ENCODE measurements at regions not wholly inside any gene's neighbourhood (a gene's known extent, or its start where the extent isn't known, plus 50 kb on each side); places are given as distances from the start of the nearest gene placed in this dataset.

DNA sequence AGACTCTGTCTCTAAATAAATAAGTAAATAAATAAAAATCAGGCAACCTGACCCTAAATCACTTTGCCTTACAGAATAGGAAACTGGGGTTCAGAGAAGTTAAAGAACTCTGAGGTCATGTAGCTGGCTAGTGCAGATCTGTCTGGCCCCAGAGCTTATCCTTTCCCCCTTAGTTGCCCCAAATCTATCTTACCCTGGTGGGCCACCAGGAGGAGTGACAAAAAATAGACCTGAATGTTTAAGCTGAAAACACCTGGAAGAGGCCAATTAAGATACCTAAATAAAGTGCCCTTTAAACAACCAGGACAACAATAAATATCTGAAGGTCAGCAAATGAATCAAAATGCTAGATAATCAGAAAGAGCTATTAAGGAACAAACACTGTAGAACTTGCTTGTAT, 59.7 kb downstream of the TEX35 start:
- no peaks in the 10 kb centered on the region for H3K9me3 ChIP-seq
- H3K27me3 ChIP-seq, result no peaks in the 10 kb centered on the region
- TF ChIP-seq POLR2A (IDR thresholded peaks at IDR 0.05), result no peak
- TF ChIP-seq, protein P1, sequence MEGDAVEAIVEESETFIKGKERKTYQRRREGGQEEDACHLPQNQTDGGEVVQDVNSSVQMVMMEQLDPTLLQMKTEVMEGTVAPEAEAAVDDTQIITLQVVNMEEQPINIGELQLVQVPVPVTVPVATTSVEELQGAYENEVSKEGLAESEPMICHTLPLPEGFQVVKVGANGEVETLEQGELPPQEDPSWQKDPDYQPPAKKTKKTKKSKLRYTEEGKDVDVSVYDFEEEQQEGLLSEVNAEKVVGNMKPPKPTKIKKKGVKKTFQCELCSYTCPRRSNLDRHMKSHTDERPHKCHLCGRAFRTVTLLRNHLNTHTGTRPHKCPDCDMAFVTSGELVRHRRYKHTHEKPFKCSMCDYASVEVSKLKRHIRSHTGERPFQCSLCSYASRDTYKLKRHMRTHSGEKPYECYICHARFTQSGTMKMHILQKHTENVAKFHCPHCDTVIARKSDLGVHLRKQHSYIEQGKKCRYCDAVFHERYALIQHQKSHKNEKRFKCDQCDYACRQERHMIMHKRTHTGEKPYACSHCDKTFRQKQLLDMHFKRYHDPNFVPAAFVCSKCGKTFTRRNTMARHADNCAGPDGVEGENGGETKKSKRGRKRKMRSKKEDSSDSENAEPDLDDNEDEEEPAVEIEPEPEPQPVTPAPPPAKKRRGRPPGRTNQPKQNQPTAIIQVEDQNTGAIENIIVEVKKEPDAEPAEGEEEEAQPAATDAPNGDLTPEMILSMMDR (IDR thresholded peaks at IDR 0.05), result no peak
- intact Hi-C loops (cut with DNase I; ENCODE audit: low total_unique reads), result no loop called here
- no peaks in the 10 kb centered on the region for H3K36me3 ChIP-seq (ENCODE audit: low read depth, missing control alignments)
- no peaks in the 10 kb centered on the region for H3K4me1 ChIP-seq
- H3K4me3 ChIP-seq, result no peak overlapping the region
- DNase-seq, result no peak
- H3K27ac ChIP-seq, result no peak overlapping the region

DNA sequence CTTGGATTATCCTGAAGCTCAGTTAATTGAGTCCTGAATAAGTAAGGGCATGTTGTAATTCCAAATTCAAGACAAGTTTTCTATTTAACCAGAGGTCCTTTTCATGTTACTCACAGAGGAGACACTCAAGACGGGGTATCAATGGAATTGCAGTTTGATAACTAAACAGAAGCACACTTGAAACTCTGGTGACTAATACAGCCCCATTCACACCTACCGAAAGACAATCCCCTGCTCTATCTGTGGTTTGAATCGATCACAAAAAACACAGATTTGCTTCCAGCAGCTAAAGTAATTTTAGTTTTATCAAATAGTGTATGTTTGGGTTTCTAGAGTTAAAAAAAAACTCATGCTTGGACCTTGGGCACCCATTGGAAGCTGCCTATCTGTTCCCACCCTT, 60.4 kb downstream of the TEX35 start:
- 85 to 93% methylated on average over 3 of the region's 3 CpGs for WGBS, 2 donors

DNA sequence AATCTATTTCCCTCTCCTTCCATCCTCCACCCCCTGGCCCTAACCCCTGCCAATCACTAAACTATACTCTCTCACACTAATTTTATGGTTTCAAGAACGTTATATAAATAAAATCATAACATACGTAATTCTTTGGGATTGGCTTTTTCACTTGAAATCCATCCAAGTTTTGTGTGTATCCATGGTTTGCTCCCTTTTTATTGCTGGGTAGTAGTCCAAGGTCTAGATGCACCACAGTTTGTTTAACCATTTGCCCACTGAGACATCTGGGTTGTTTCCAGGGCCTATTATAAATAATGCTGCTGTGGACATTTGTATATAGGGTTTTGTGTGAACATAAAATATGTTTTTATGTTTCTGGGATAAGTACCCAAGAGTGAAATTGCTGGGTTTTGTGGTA, 61.4 kb downstream of the TEX35 start:
- DNase-seq, result no peak
- Histone ChIP-seq H3K9me3 (no peaks in the 10 kb centered on the region), H3K4me1 (no peaks in the 10 kb centered on the region), H3K27me3 (no peaks in the 10 kb centered on the region), H3K27ac (no peak overlapping the region), H3K36me3 (ENCODE audit: low read depth, missing control alignments) (no peaks in the 10 kb centered on the region), H3K4me3 (no peak overlapping the region)
- intact Hi-C loops (cut with DNase I; ENCODE audit: low total_unique reads), result no loop called here
- 87 to 95% methylated on average over 2 of the region's 2 CpGs for whole genome bisulfite sequencing, 2 donors
- TF ChIP-seq POLR2A (IDR thresholded peaks at IDR 0.05), result no peak
- TF ChIP-seq, protein P1 (IDR thresholded peaks at IDR 0.05), result no peak

More for the DNA sequence above, 60.4 kb downstream of the TEX35 start:
- Histone ChIP-seq H3K27ac (no peak overlapping the region), H3K9me3 (no peaks in the 10 kb centered on the region), H3K36me3 (ENCODE audit: low read depth, missing control alignments) (no peaks in the 10 kb centered on the region), H3K27me3 (no peaks in the 10 kb centered on the region), H3K4me3 (no peak overlapping the region), H3K4me1 (no peaks in the 10 kb centered on the region)
- no peak for DNase-seq
- no peak for TF ChIP-seq POLR2A (IDR thresholded peaks at IDR 0.05)
- TF ChIP-seq, protein P1 (IDR thresholded peaks at IDR 0.05), result no peak
- intact Hi-C loops (cut with DNase I; ENCODE audit: low total_unique reads), result no loop called here

DNA sequence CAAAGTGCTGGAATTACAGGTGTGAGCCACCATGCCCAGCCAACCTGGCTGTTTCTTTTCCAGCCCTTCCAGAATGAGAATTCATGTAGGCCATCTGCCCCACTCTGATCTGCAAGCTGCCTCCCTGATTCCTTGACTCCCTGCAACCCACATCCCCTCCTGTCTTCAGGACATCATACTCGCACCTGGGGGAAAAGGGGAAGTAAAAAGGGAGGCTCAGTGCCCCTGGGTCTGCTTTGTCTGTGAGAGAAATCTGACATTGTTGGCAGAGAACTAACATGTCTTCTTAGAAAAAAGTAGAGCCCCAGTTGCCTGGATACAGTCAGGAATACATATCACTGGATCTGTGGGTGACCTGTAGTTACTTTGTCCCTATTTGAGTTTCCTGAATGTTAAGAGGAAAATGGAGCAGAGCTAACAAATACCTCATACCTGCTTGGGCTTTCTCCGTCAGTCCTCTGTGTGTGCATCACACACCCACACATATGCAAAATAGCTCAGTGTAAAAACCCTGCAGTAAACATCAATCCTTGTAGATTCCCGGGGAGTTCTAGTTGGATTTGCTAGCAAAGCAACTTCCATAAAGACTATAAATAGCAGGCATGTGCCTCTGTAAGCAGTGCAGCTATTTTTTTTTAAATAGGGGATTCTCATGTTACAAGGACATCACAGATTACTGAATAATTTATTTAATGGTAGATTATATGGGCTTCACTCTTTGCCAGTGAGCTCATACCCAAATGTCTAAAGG, 62.9 kb downstream of the TEX35 start:
- 49 to 64% methylated on average over 3 of the region's 3 CpGs for WGBS, 2 donors
- no peak for DNase-seq
- Histone ChIP-seq H3K4me1 (no peaks in the 10 kb centered on the region), H3K36me3 (ENCODE audit: low read depth, missing control alignments) (no peaks in the 10 kb centered on the region), H3K27ac (no peak overlapping the region), H3K9me3 (no peaks in the 10 kb centered on the region), H3K27me3 (no peaks in the 10 kb centered on the region), H3K4me3 (no peak overlapping the region)
- TF ChIP-seq, protein P1 (IDR thresholded peaks at IDR 0.05), result no peak
- no peak for TF ChIP-seq POLR2A (IDR thresholded peaks at IDR 0.05)
- intact Hi-C loops (cut with DNase I; ENCODE audit: low total_unique reads), result no loop called here

DNA sequence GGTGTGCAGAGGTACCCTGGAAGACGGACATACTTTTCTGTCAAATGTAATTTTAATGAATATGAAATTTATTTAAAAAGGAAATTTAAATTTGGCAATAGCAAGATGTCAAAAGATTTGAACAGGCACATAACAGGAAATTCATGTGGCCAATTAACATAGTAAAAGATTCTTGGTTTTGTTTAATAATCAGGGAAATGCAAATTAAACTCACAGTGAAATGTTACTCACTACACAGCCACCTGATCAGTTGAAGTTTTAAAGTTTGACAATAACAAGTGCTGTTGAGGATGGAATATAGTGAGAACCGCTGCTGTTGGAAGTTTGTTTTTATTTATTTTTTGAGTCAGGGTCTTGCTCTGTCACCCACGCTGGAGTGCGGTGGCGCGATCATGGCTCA, 63.9 kb downstream of the TEX35 start:
- Histone ChIP-seq H3K27ac (no peak overlapping the region), H3K36me3 (ENCODE audit: low read depth, missing control alignments) (no peaks in the 10 kb centered on the region), H3K4me1 (no peaks in the 10 kb centered on the region), H3K27me3 (no peaks in the 10 kb centered on the region), H3K9me3 (no peaks in the 10 kb centered on the region), H3K4me3 (no peak overlapping the region)
- no peak for DNase-seq
- TF ChIP-seq POLR2A (IDR thresholded peaks at IDR 0.05), result no peak
- TF ChIP-seq, protein P1 (IDR thresholded peaks at IDR 0.05), result no peak
- intact Hi-C loops (cut with DNase I; ENCODE audit: low total_unique reads), result no loop called here
- WGBS, 2 donors, result 98 to 99% methylated on average over 6 of the region's 6 CpGs

Measured in testis (tissue), 2 donors.